IPS-11a (cell line): ENCODE measurements at regions not wholly inside any gene's neighbourhood (a gene's known extent, or its start where the extent isn't known, plus 50 kb on each side); places are given as distances from the start of the nearest gene placed in this dataset.
"Not testable (repeated sequence)": the region's sequence is repeated elsewhere in the genome, so short reads cannot be mapped to it uniquely, and the experiment has no call there.

Experiments
- H3K4me3 ChIP-seq: one replicate; pipeline ENCODE4 v1.5.1; 2013; ENCODE audit warnings: low read depth, low read length, control low read depth

- H3K4me3 ChIP-seq = no peak overlapping the region
Measured at GRCh38 chr18:71405169-71405809, 1116.4 kb downstream of the SOCS6 start.

DNA sequence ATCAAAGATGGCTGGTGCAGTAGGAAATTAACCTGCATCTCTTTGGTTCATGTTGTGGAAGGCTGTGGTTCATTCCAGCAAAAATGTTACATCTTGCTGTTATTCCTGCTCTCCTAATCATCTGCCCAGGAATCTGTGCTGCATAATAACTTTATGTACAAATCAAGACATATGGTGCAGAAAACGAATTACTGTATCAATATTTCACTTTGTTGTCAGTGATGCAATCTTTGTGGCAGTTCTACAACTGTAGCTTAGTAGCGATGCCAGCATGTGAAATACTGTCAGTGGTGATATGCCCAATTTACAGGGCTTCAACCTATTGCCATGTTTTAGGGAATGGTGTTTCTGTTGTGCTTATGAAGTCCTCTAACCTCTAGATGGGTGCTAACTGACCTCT, 1114.7 kb downstream of the SOCS6 start:
- no peak overlapping the region for H3K4me3 ChIP-seq

- no peak overlapping the region for H3K4me3 ChIP-seq
Measured at GRCh38 chr18:71398531-71398930, 1109.7 kb downstream of the SOCS6 start.

DNA sequence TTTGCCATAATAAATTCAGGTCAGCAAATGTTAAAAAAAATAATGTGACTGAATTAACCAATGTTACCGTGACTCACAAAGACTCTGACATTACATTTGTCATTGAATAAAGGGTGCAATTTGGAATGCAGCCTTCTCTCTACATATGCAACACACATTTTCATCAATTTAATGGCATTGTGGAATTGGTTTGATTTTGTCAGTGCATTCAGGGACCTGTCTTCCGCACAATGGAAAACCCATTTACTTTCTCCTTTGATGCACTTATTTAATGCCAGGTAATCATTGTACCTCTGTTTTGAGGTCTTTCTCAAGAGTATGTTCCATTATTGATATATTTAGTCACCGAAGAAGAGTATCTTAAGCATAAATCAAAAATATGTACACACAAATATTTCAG, 1099.3 kb downstream of the SOCS6 start:
- H3K4me3 ChIP-seq = no peak overlapping the region

DNA sequence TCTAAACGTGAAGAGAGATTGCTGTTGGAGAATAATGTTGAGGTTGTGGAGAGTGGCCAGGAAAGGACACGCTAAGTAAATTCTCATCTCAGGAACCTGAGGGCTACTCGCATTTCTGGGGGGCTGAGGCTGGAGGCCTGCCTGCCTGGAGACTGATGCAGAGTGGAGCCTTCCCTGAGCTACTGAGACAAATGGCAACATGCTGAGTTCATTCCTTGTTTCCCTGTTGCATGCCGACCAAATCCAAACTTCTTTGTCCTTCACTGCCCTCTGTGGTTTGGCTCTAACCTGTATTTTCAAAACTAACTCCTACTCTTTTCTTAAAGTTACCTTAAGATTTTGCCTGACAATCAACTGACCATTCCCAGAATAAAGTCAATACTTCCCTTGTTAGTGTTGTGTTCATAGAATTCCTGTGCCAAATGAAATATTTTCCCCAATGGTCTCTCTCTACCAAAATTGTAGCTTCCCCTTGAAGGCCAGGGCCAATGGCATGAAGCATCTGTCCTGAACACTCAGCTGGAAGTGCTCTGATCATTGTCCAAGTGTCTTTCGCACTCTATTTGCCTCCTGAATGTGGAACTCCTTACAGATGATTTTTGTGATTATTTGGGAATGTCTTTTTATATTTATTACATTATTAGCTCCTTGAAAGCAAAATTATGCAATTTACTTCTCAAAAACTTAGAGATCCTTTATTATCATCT, 1085.6 kb downstream of the SOCS6 start:
- no peak overlapping the region for H3K4me3 ChIP-seq

DNA sequence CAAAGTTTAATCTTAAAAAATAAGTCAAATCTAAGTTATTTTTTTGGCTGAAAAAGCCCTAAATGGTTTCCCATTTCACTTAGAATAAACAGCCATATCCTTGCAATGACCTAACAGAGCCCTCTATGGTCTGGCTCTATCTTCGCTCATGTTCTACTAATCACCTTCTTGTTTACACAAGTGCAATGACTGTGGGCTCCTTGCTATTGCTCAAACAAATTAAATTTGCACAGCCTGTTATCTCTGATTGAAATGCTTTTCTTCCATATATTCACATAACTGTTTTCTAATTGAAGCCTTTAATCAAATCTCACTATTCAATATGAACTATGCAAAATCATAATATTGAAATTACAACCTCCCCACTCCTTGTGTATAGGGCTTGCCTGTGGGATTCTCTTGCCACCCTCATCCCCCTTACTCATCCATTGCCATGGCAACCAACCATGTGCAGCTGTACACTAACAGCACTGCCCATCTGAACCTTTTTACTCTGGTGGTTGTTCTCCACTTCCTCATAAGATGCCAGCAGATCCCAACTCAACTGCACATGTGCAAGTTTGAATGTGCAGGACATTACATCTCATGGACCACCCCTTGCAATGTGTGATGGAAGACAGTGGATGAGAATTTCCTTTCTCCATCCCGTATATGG, 1083.2 kb downstream of the SOCS6 start:
- no peak overlapping the region for H3K4me3 ChIP-seq

- H3K4me3 ChIP-seq = no peak overlapping the region
Measured at GRCh38 chr18:71370671-71371445, 1082.0 kb downstream of the SOCS6 start.

DNA sequence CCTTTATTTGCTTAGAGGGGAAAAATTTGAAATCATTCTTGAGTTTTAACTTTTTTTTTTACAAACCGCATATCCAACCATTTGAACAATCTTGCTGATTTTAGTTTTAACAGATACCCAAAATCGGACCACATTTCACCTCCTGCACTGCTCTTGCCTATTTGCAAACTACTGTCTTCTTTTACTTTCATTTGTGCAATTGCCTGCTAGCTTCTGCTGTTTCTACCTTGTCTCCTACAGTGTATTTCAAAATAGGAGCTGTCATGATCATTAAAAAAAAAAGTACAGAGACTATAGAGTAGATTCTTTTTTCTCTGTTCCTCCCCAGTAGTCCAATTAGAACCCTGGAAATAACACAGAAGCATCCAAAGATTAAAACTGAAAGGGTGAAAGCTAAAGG, 1081.2 kb downstream of the SOCS6 start:
- no peak overlapping the region for H3K4me3 ChIP-seq

- H3K4me3 ChIP-seq = no peak overlapping the region
Measured at GRCh38 chr18:71362140-71362539, 1073.3 kb downstream of the SOCS6 start.

- H3K4me3 ChIP-seq = not testable (repeated sequence)
Measured at GRCh38 chr18:71355599-71355998, 1066.8 kb downstream of the SOCS6 start.

GRCh38 chr18:71352618-71353017, 1063.8 kb downstream of the SOCS6 start:
- H3K4me3 ChIP-seq = no peak overlapping the region

GRCh38 chr18:71336576-71337210, 1047.8 kb downstream of the SOCS6 start:
- H3K4me3 ChIP-seq = no peak overlapping the region

GRCh38 chr18:71329563-71329962, 1040.7 kb downstream of the SOCS6 start:
- H3K4me3 ChIP-seq = no peak overlapping the region

DNA sequence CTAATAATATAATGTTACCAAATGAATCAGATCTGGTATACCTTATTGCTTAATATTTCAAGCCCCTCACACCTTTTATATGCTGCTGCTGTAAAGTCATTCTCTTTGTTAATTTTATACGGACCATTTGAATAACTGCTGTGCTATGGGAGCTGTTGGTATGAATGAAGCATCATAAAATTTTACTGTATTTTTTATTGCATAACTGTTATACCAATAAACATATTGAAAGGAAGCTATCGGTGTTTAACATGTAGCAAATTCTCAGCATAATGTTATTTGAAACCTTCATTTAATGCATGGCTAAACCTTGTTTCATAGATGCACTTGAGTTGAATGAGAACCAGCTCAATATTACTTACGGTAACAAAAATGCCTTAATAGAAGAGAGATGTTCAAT, 1040.3 kb downstream of the SOCS6 start:
- H3K4me3 ChIP-seq = no peak overlapping the region

GRCh38 chr18:71327850-71328249, 1039.0 kb downstream of the SOCS6 start:
- H3K4me3 ChIP-seq = no peak overlapping the region

DNA sequence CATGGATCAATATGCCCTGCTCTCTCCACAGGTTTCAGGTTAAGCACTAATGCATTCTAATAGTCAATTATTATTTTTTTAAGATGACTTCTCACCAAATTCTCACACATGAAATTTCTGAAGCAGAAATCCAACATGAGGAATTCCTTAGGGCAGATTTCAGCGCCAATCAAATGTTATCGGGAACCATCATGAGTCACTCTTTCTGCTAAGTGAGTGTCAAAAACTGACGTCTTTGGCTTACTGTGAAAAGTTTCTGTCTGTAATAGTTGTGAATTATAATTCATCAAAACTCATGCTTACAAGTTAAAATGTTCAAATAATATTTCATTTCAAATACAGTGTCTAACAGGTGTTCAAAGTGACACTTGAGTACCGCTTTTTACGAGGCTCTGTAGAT, 1038.6 kb downstream of the SOCS6 start:
- no peak overlapping the region for H3K4me3 ChIP-seq

DNA sequence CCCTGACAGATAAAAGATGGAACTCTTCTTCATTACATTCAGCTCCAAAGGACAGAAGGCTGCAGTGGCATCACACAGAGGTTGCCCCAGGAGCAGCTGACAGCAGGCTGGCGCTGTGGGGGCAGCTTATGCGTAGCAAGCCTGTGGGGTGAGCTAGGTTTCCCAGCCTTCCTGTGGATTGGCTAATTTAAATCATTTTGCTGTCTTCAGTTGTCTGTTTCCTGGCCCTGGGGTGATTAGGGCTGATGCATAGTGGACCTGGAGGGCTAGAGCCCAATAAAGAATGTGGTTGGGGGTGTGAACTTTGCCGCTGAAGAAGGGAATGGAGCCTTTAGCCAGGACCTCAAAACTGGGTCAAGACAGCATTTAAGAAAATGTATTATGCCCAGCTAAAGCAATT, 1038.0 kb downstream of the SOCS6 start:
- H3K4me3 ChIP-seq = no peak overlapping the region

DNA sequence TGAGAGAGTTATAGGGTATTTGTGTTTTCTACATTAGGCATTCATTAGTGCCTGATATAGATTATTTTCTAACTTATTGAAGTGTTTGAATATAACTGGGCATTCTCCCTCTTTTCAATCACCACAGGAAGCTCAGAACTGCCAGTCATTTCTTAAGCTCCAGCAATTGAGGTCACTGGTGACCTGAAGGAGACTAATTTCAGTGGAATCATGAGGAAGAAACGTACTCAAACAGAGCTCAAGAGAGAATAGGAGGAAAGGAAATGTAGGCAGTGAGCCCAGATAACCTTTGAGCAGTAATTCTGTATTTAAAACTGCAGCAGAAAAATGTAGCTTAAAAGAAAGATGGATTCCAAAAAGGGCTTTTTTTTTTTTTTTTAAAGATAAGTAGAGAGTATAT, 1035.5 kb downstream of the SOCS6 start:
- no peak overlapping the region for H3K4me3 ChIP-seq

DNA sequence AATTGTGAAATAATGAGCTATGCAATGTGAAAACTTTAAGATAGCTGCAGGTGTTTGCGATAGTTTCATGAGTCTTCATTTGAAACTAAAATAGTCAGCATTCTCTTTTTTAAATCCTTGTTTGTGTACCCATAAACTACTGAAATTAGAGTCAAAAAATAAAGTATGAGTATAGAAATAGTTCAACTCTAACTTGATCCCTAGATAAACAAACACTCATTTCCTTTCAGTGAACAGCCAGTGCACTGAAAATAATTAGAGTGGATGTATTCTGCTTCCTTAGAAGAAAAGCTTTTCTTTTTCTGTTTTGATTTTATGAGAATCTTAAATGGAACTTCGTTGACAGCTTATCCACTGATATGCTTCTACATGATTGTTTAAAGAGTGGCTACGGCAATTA, 1033.4 kb downstream of the SOCS6 start:
- H3K4me3 ChIP-seq = no peak overlapping the region

DNA sequence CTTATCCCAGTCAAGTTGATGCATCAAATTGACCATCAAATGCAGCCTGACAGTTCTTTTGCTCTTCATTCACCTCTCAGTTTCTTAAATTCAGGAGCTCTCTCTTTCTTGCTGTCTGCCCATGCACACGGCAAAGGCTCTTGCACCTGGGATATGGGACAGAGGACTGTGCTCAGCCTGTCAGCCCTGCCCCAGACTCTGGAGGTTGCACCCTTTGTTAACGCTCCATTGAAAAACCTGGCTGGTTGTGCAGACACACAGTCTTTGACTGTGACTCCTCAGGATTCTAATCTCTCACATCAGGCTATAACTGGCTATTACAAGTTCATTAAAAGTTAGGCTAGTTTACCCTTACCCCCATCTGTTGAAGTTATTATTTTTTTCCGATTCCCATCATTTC, 1032.5 kb downstream of the SOCS6 start:
- H3K4me3 ChIP-seq = no peak overlapping the region

GRCh38 chr18:71304856-71305255, 1016.0 kb downstream of the SOCS6 start:
- H3K4me3 ChIP-seq = no peak overlapping the region
